ENCODE measurements at regions not wholly inside any gene's neighbourhood (a gene's known extent, or its start where the extent isn't known, plus 50 kb on each side); places are given as distances from the start of the nearest gene placed in this dataset.

DNA sequence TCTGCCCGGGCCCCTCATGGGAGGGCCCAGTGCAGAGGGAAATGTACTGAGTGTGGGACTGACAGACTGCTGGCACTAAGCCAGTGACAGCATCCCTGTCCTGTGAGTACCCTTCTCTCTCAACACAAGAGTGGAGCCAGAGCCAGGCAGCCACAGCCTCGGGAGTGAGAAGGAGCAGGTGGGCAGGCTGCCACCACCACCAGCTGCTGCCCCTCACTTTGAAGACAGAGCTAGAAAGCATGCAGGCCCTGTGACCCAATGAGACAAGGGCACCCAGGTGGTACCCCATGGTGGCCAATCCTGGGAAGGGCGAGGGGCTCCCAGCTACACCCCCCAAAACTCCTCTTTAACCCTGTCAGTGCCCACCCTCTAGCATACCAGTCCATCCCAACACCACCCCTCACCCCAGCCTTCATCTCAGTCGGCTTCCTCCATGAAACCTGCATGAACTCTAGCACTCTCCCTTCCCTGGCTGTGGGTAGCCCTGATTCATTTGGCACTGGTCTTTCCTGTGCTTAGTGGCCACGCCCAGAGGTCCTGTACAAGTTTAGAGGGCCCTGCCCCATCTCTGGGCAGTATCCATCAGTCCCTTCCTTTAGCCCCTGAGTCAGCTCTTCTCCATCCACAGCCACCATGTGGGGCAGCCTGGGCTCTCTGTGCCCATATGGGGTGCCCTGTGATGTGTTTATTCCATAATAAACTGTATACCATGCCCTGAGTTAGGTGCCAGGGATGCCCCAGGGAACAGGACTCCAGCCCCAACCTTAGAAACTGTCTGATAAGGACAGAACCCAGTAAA, 207.0 kb upstream of the ZMIZ1 start:
- no peaks in the 10 kb centered on the region for H3K27me3 ChIP-seq (ENCODE audit: insufficient read depth, low read length)
- H3K9ac ChIP-seq (ENCODE audit: low read depth, low read length) = no peak overlapping the region
- H3K4me3 ChIP-seq (ENCODE audit: low read length) = no peak overlapping the region
- no peak overlapping the region for H3K27ac ChIP-seq (ENCODE audit: low read depth, low read length)
- H3K4me1 ChIP-seq (ENCODE audit: insufficient read depth, low read length) = peaks cover 10% of the 10 kb centered on the region; the same call in 1 of the 2 replicates
- H3K36me3 ChIP-seq (ENCODE audit: insufficient read depth, low read length) = no peaks in the 10 kb centered on the region
- H3K9me3 ChIP-seq (ENCODE audit: insufficient read depth, low read depth, low read length) = no peaks in the 10 kb centered on the region
- WGBS = 93% methylated on average over 5 of the region's 5 CpGs

DNA sequence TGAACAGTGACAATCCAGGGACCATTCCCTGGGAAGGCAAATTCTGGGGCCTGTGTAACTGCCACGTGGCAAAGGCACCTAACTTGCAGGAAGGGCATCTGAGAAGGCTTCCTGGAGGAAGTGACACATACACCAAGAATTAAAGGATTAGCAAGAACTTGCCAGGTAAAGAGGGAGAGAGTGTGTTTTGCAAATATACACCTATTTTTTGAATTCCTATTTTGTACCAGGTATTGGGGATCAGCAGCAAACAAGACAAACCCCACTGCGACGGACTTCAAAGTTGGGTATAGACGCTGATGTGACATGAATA, 206.5 kb upstream of the ZMIZ1 start:
- WGBS = 88% methylated on average over 4 of the region's 4 CpGs
- Histone ChIP-seq H3K27me3 (ENCODE audit: insufficient read depth, low read length) (no peaks in the 10 kb centered on the region), H3K27ac (ENCODE audit: low read depth, low read length) (no peak overlapping the region)

DNA sequence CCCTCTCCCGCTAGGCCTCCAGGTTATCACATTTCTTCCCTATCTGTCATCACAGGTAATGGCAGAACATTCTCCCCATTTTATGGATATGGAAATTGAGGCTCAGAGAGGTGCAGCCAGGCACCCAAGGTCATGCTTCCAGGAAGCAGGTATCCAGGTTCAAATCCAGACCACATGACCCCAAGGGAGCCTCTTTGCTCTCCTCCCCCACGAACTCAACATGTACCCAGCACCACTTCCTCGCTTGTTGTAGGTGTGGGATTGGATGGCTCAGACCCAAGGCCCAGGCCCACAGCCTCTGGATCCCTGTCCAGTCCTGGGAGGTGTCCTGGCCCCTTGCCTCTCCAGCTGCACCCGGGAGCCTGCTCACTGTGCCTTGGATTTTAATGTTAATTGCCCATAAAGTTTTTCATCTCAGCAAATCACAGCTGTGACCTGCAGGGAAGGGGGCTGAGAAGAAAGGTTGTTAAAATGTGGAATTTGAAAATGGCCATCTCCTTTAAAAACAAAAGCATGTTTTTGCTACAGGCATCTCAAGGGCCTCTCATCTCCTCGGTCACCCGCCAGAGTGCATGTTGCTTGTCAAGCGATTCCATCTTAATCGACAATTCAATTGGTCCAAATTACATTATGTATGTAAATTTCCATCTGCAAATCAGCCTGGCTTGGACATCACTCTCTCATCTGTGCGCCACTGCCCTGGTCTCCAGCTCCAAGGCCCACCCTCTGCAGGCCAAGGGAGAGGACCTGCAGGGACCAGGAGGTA, 205.4 kb upstream of the ZMIZ1 start:
- no peak overlapping the region for H3K27ac ChIP-seq (ENCODE audit: low read depth, low read length)
- H3K9me3 ChIP-seq (ENCODE audit: insufficient read depth, low read depth, low read length) = no peaks in the 10 kb centered on the region
- no peak overlapping the region for H3K4me3 ChIP-seq (ENCODE audit: low read length)
- no peaks in the 10 kb centered on the region for H3K27me3 ChIP-seq (ENCODE audit: insufficient read depth, low read length)
- 93% methylated on average over 7 of the region's 9 CpGs for WGBS
- no peaks in the 10 kb centered on the region for H3K36me3 ChIP-seq (ENCODE audit: insufficient read depth, low read length)
- peaks cover 10% of the 10 kb centered on the region; the same call in 1 of the 2 replicates for H3K4me1 ChIP-seq (ENCODE audit: insufficient read depth, low read length)
- H3K9ac ChIP-seq (ENCODE audit: low read depth, low read length) = no peak overlapping the region

More for the DNA sequence above, 206.5 kb upstream of the ZMIZ1 start:
- Histone ChIP-seq H3K9me3 (ENCODE audit: insufficient read depth, low read depth, low read length) (no peaks in the 10 kb centered on the region), H3K4me3 (ENCODE audit: low read length) (no peak overlapping the region), H3K36me3 (ENCODE audit: insufficient read depth, low read length) (no peaks in the 10 kb centered on the region), H3K4me1 (ENCODE audit: insufficient read depth, low read length) (peaks cover 10% of the 10 kb centered on the region; the same call in 1 of the 2 replicates), H3K9ac (ENCODE audit: low read depth, low read length) (no peak overlapping the region)

DNA sequence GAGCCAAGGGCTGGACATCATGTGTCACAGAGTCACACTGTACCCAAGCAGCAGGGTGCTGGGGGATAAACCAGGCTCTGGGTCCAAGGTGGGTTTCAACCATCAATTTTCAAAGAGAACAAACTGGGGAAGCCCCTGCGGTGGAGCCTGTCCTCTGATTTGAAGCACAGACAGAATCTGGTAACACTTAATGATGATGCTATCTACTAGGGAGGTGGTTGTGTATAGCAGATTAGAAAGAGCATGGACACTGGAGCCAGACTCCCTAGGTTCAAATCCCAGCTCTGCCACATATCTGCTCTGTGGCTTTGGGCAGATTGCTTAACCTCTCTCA, 204.9 kb upstream of the ZMIZ1 start:
- peaks cover 10% of the 10 kb centered on the region; the same call in 1 of the 2 replicates for H3K4me1 ChIP-seq (ENCODE audit: insufficient read depth, low read length)
- no peaks in the 10 kb centered on the region for H3K27me3 ChIP-seq (ENCODE audit: insufficient read depth, low read length)
- no peak overlapping the region for H3K27ac ChIP-seq (ENCODE audit: low read depth, low read length)
- H3K4me3 ChIP-seq (ENCODE audit: low read length) = no peak overlapping the region
- WGBS = 100% methylated on average over 1 of the region's 1 CpG
- no peaks in the 10 kb centered on the region for H3K36me3 ChIP-seq (ENCODE audit: insufficient read depth, low read length)
- H3K9ac ChIP-seq (ENCODE audit: low read depth, low read length) = no peak overlapping the region
- no peaks in the 10 kb centered on the region for H3K9me3 ChIP-seq (ENCODE audit: insufficient read depth, low read depth, low read length)

DNA sequence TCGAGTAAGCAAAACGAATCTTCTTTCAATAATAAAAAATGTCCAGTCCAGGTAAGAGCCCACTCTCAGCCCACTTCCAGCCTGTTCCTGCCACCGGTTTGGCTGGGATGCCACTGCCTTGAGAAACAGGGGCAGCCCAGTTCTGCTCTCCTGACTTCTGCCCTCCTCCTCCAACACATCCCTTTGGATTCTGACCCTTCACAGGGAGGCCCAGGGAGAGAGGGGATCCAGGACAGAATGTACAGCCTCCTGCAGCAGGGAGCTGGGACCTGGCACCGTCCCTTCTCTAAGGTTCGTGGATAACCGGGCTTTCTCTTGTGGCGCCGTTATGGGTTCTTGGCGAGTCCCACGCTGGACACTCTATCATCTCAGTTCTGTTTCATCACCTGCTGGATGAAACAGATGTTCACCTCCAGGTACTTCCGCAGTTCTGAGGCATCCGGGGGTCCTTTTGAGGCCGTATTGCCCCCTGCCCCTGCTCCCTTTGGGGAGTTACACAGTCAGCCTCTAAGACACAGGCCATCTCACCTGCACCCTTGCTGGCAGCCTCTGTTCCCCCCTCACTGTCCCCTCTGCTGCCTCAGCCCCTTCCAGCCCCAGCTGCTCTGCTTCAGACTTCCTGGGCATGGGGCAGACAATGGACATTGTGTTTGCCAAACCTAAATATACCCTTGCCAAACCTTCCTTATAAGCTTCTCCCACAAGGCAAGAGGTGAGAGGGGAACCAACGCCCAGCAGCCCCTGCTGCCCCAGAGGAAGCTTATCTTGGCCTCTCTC, 203.8 kb upstream of the ZMIZ1 start:
- H3K9me3 ChIP-seq (ENCODE audit: insufficient read depth, low read depth, low read length) = no peaks in the 10 kb centered on the region
- no peak overlapping the region for H3K9ac ChIP-seq (ENCODE audit: low read depth, low read length)
- H3K27ac ChIP-seq (ENCODE audit: low read depth, low read length) = no peak overlapping the region
- H3K27me3 ChIP-seq (ENCODE audit: insufficient read depth, low read length) = no peaks in the 10 kb centered on the region
- peaks cover 6% of the 10 kb centered on the region; the same call in 1 of the 2 replicates for H3K4me1 ChIP-seq (ENCODE audit: insufficient read depth, low read length)
- no peak overlapping the region for H3K4me3 ChIP-seq (ENCODE audit: low read length)
- 94% methylated on average over 14 of the region's 14 CpGs for WGBS
- no peaks in the 10 kb centered on the region for H3K36me3 ChIP-seq (ENCODE audit: insufficient read depth, low read length)

DNA sequence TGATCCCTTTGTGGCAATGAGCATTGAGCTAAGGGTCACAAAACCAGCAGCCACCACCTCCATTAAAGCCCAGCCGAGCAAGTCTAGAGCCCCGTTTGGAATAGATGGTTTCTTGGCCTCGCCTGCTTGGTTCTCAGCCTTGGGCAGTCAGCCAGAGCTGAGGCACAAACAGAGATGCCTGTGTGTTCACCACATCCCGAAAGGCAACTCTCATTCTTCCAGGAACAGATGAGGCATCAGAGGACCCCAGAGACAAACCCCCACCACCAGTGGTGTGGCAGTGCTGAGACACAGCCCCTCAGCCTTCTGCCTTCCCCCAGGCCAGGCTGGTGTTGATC, 203.3 kb upstream of the ZMIZ1 start:
- H3K9ac ChIP-seq (ENCODE audit: low read depth, low read length) = no peak overlapping the region
- H3K36me3 ChIP-seq (ENCODE audit: insufficient read depth, low read length) = no peaks in the 10 kb centered on the region
- H3K4me3 ChIP-seq (ENCODE audit: low read length) = no peak overlapping the region
- H3K9me3 ChIP-seq (ENCODE audit: insufficient read depth, low read depth, low read length) = no peaks in the 10 kb centered on the region
- H3K27me3 ChIP-seq (ENCODE audit: insufficient read depth, low read length) = no peaks in the 10 kb centered on the region
- peaks cover under 1% of the 10 kb centered on the region; the same call in 1 of the 2 replicates for H3K4me1 ChIP-seq (ENCODE audit: insufficient read depth, low read length)
- no peak overlapping the region for H3K27ac ChIP-seq (ENCODE audit: low read depth, low read length)
- WGBS = 93% methylated on average over 4 of the region's 4 CpGs

DNA sequence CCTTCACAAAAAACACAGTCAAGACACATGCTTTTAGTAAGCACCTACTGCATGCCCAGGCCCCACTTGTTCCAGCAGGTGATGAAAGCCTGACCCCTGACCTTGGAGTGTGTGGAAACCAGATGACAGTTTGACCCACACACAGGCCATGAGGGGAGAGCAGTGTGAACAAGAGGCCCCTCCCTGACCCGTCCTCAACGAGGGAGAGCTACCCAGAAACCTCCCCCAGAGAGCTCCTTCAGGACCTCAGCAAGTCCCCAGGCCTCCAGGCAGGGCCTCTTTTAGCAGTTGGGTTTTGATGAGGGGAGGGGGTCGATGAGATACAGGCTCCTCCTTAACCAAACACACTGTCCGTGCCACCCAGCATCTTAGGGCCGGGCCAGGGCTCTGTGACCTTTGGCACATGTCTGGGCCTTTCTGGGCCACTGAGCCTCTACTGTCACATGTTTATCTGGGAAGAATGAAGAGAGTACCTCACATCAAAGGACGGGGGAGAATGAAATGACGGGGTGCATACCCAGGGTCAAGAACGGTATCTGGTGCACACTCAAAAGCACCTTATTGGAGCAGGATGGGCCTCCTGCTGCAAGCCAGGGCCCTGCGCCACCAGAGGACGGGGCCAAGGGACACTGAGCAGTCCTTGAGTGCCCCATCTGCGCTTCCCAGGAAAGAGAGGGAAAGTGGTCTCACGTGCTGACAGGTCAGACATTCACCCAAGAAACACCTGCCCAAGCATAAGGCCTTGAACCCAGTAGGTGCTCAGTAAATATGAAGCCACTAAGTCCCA, 202.6 kb upstream of the ZMIZ1 start:
- H3K27ac ChIP-seq (ENCODE audit: low read depth, low read length) = no peak overlapping the region
- H3K4me1 ChIP-seq (ENCODE audit: insufficient read depth, low read length) = no peaks in the 10 kb centered on the region
- 96% methylated on average over 11 of the region's 12 CpGs for WGBS
- H3K9ac ChIP-seq (ENCODE audit: low read depth, low read length) = no peak overlapping the region
- H3K9me3 ChIP-seq (ENCODE audit: insufficient read depth, low read depth, low read length) = no peaks in the 10 kb centered on the region
- H3K4me3 ChIP-seq (ENCODE audit: low read length) = no peak overlapping the region
- no peaks in the 10 kb centered on the region for H3K27me3 ChIP-seq (ENCODE audit: insufficient read depth, low read length)
- no peaks in the 10 kb centered on the region for H3K36me3 ChIP-seq (ENCODE audit: insufficient read depth, low read length)

DNA sequence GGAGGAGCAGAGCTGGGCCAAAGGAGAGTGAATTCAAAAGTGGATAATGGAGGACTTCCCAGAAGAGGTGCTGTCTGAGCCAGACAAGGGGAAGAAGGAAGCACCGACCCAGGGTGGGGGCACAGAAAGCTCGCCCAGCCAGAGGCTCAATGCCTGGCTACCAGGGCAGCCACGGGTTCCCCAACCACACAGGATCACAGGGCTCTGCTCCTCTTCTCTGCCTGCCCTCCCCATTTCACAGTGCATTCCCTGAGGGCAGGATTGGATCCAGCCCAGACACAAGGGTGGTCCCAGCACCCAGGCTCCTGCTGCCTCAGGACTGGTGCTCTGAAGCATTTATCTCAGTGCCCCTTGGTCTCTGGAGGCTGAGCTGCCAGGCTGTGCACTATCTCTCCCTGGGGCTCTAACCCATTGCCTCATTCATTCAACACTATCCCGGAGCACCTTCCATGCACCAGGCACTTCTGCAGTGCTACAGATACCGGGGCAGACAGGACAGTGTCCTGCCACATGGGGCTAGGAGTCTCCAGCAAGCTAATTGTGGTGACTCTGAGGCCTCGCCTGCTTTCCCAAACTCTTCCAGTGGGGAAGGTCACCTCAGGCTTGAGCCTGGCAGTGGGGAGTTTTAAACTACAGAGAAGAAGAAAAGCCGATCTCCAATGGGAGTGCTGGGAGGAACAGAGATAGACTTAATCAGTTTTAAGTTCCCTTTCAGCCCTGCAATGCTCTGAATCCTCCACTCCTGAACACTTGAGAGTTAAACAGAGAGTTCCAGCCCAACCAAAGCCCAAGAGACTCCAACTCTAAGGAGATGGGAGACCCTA, 201.8 kb upstream of the ZMIZ1 start:
- 88% methylated on average over 7 of the region's 7 CpGs for WGBS
- Histone ChIP-seq H3K4me1 (ENCODE audit: insufficient read depth, low read length) (no peaks in the 10 kb centered on the region), H3K36me3 (ENCODE audit: insufficient read depth, low read length) (no peaks in the 10 kb centered on the region), H3K27me3 (ENCODE audit: insufficient read depth, low read length) (no peaks in the 10 kb centered on the region), H3K4me3 (ENCODE audit: low read length) (no peak overlapping the region), H3K27ac (ENCODE audit: low read depth, low read length) (no peak overlapping the region), H3K9me3 (ENCODE audit: insufficient read depth, low read depth, low read length) (no peaks in the 10 kb centered on the region), H3K9ac (ENCODE audit: low read depth, low read length) (no peak overlapping the region)

DNA sequence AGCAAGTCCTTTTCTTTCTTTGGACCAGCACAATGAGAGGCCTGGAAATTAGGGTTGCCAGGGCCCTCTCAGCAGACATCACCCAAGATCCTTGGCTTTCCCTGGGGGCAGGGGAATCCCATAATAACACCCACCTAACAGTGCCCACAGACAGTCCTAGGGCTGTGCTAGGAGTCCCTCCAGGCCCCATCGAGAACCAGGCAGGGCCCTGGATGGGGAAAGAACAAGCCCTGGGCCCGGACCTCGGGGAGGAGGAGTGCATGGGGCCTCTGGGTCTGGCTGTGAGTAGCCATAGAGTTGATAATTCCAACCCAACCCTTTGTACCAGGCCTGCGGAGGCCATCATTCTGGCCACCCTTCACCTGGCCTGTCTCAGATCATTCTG, 201.2 kb upstream of the ZMIZ1 start:
- 95% methylated on average over 4 of the region's 4 CpGs for WGBS
- no peaks in the 10 kb centered on the region for H3K27me3 ChIP-seq (ENCODE audit: insufficient read depth, low read length)
- no peaks in the 10 kb centered on the region for H3K4me1 ChIP-seq (ENCODE audit: insufficient read depth, low read length)
- no peak overlapping the region for H3K9ac ChIP-seq (ENCODE audit: low read depth, low read length)
- no peaks in the 10 kb centered on the region for H3K36me3 ChIP-seq (ENCODE audit: insufficient read depth, low read length)
- no peaks in the 10 kb centered on the region for H3K9me3 ChIP-seq (ENCODE audit: insufficient read depth, low read depth, low read length)
- H3K4me3 ChIP-seq (ENCODE audit: low read length) = no peak overlapping the region
- H3K27ac ChIP-seq (ENCODE audit: low read depth, low read length) = no peak overlapping the region

DNA sequence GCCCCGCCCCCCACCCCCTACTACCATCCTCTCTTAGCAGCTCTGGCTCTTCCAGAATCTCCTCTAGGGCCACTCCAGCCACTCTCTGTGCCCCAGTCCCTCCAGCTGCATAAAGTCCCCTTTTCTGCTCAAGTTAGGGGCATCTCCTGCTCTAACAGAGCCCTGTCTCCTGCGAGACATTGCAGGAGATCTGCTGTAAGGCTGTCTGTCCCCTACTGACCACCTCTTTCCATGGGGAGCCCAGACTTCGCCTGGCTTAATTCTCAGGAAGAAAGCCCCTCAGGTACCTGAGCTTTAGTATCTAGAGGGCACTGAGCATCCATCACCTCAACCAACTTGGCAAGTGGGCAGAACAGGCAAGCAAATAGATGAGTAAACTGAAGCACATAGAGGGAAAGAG, 200.7 kb upstream of the ZMIZ1 start:
- 92% methylated on average over 3 of the region's 3 CpGs for WGBS

More for the DNA sequence above, 200.7 kb upstream of the ZMIZ1 start:
- Histone ChIP-seq H3K4me3 (ENCODE audit: low read length) (no peak overlapping the region), H3K27me3 (ENCODE audit: insufficient read depth, low read length) (no peaks in the 10 kb centered on the region), H3K4me1 (ENCODE audit: insufficient read depth, low read length) (no peaks in the 10 kb centered on the region), H3K27ac (ENCODE audit: low read depth, low read length) (no peak overlapping the region), H3K9me3 (ENCODE audit: insufficient read depth, low read depth, low read length) (no peaks in the 10 kb centered on the region), H3K36me3 (ENCODE audit: insufficient read depth, low read length) (no peaks in the 10 kb centered on the region), H3K9ac (ENCODE audit: low read depth, low read length) (no peak overlapping the region)

Measured in HUES64 (cell line).